ENCODE measurements at regions not wholly inside any gene's neighbourhood (a gene's known extent, or its start where the extent isn't known, plus 50 kb on each side); places are given as distances from the start of the nearest gene placed in this dataset.
"Not testable (repeated sequence)": the region's sequence is repeated elsewhere in the genome, so short reads cannot be mapped to it uniquely, and the experiment has no call there.

DNA sequence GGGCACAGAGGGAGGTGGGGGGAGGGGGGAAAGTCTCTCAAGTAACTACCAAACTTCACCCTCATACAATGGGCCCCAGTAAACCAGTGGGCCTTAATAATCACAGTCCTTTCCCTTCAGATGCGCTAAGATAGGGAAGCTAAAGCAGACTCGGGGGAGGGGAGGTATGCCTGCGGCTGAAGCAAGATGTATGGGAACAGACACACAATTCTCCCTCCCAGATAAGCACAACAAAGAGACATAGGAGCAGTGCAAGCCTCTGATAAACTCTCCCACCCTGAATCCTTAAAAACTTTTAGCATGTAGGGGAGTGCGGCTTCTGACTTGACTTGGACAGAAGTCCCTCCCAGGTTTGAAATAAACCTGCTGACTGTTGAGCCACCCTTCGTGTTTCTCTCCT is 54.7 kb downstream of the PROP1 start:
- DNase-seq: not testable (repeated sequence)

- peak; percentile 29 for DNase-seq
These were observed 56.5 kb downstream of the PROP1 start for GRCh38 chr5:177939246-177940171.

GRCh38 chr5:177938767-177939166 is 57.3 kb downstream of the PROP1 start:
- DNase-seq: not testable (repeated sequence)

DNA sequence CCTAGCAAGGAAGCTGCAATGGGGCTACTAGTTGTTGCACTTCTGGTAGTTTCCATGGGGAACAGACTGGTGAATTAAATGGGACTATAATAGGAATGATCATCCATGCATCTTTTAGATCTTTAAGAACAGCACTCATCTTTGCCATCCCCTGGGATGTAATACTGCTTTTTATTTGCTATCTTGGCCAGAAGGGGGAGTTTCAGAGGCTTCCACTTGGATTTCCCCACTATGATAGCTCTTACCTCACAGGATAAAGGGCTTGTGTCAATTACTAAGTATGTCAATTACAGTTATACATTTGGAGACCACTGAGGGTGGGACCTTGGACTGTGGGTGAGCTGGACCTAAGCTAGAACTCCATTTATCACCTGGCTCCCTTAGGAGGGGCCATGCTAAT is 61.8 kb downstream of the PROP1 start:
- not testable (repeated sequence) for DNase-seq

- not testable (repeated sequence) for DNase-seq
These were observed 65.6 kb downstream of the PROP1 start for GRCh38 chr5:177930269-177931022.

DNA sequence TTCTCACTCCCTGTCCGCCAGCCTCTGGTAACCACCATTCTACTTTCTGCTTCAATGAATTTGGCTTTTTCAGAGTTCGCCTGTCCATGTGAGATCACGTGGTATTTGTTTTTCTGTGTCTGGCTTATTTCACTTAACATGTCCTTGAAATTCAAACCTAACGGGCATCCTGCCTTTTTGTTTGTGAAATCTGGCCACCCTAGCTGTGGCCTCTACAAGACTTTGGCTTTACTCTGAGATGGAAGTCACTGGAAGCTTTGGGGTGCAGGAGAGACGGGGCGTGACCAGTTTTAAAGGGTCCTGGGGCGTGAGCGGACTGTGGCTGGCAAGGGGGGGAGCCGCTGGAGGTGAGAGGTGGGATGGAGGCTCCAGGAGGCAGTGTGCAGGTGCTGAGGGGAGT is 66.4 kb downstream of the PROP1 start:
- not testable (repeated sequence) for DNase-seq

GRCh38 chr5:177927500-177927899 is 68.5 kb downstream of the PROP1 start:
- not testable (repeated sequence) for DNase-seq

DNA sequence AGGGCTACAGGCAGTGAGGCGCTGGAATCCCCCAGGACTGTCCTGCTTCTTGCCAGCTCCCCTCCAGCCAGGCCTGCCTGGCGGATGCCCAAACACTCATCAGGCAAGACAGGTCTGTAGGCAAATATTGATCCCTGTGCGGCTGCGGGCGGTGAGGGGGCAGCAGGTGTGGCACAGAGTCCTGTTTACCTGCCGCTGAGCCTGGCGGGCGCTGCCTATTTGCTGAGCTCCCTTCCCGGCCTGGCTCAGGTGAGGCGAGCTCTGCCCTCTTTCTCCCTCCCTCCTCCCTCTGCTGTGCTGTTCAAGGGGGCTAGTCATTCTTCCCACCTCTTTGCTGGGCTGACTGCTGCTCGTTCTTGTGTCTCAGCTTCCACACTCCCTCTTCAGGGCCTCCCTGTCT is 71.5 kb downstream of the PROP1 start:
- not testable (repeated sequence) for DNase-seq

GRCh38 chr5:177923837-177924236 is 72.2 kb downstream of the PROP1 start:
- DNase-seq: not testable (repeated sequence)

- not testable (repeated sequence) for DNase-seq
These were observed 72.9 kb downstream of the PROP1 start for GRCh38 chr5:177923189-177923588.

- not testable (repeated sequence) for DNase-seq
These were observed 86.8 kb downstream of the PROP1 start for GRCh38 chr5:177909261-177909660.

DNA sequence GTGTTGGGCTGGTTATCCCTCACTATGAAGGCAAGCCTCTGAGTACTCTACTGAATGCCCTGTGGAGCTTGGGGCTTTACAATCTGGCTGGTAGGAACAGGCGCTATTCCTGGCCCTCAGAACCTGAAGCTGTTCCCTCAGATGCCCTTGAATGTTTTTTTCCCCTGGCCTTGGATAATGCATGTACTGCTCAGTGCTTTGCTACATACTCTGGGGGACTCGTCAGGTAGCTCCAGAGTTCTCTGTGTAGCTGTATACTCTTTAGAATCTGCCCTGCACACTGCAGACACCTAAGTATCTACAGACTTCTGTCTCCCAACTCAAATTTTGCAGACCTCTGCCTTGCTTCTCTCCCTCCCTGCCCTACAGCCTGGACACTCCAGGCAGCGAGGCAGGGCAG is 93.2 kb downstream of the PROP1 start:
- not testable (repeated sequence) for DNase-seq

DNA sequence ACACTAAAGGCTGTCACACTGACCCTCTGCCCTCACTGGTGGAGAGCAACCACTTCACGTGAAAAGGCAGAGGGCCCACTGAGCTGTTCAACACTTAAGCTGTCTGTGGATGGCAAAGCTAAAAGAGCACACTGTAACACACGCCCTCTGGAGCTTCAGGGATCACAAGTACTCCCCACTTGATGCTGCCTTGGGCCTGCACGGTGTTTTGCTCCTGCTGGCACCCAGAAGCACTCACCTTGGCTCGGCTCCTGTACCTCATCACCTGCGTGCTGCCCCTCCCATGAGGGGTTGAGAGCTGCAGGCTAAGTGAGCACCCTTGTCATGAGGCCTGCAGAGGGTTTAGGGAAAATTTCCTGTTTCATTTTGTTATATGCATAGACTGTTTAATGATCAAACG is 96.0 kb downstream of the PROP1 start:
- DNase-seq: not testable (repeated sequence)

DNA sequence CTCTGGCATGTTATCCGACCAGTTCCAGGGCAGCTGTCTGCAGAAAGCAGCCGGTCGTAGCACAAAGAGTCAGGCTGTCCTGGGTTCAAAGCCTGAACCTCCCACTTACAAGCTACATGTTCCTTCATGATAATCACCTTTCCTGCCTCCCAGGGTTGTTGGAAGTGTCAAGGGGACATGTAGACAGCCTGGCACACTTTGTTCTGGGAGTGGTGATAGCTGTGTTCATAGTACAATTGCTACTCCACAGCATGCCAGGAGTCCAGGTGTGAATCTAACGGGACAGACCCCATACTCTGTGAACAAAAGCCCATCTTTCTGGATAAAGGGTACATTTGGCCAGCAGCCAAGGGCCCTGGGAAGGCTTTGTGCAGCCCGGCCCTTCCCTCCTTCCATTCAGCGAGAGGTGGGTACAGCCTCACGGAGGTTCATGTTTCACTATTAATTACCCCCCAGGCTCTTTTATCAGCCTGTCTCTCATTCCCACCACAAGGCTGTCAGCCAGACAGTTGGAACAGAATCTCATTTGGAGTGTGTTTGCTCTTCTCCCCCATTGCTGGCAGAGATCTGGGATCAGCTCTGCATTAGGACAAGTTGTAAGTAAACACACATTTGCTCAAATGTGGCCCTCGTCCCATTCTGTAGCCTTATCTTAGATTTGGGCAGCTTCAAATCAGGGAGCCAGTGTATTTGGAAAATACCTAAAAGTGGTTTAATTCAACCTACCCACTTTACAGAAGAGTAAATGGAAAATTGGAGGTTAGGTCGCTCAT is 101.2 kb downstream of the PROP1 start:
- DNase-seq: not testable (repeated sequence)

- not testable (repeated sequence) for DNase-seq
These were observed 103.7 kb downstream of the PROP1 start for GRCh38 chr5:177892357-177892665.

DNA sequence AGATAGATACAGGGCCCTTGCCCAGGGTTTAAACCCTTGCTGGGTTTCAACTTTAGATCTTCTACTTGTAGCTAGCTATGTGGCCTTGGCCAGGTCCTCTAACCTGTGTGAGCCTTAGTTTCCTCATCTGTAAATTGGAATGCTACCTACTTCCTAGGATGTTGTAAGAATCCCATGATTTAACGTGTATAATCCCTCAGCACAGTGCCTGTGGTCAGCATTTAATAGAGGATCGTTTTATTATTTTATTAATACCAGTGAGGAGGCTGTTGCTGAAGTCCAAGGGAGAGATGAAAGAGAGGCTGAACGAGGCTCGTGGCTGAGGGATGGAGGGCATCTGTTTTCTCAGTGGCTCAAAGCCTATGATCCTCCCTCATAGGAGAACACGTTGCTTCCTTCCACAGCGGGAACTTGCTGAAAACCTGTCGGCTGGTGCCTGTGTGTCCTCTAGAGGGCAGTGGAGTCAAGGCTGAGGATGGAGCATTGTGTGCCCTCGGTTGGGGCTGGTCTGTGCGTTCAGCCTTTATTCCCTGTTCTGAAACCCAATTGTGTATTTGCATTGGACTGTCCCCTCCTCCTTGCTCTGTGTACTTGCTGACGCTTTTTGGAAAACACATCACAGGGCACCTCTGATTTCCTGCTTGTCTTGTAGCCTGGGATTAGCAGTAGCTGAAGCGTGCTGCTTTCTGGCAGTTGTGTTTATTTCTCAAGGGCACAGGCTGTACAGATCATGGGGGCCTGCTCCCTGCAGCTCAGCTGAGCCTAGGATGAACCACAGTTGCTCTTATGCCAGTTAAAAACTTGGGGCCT is 104.3 kb downstream of the PROP1 start:
- DNase-seq: not testable (repeated sequence)

DNA sequence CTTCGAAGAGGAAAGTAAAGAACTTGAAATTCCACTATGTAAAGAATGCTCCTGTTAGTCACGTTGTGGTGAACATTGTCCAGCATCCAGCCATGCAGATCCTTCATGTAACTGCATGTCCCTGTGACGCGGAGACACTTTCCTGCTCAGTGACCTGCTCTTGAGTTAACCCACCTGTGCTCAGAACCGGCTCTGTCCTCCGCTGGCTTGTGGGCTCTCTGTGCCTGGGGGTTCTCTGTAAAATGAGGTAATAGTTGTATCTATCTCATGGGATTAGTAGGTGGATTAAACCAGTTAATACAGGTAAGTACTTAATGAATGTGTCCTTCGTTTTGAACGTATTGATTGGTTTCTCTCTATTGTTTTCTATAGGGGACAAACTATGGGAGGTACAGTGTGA is 100.6 kb upstream of the FAM153A start:
- DNase-seq: not testable (repeated sequence)

GRCh38 chr5:177875900-177876238 is 93.2 kb upstream of the FAM153A start:
- DNase-seq: not testable (repeated sequence)

DNA sequence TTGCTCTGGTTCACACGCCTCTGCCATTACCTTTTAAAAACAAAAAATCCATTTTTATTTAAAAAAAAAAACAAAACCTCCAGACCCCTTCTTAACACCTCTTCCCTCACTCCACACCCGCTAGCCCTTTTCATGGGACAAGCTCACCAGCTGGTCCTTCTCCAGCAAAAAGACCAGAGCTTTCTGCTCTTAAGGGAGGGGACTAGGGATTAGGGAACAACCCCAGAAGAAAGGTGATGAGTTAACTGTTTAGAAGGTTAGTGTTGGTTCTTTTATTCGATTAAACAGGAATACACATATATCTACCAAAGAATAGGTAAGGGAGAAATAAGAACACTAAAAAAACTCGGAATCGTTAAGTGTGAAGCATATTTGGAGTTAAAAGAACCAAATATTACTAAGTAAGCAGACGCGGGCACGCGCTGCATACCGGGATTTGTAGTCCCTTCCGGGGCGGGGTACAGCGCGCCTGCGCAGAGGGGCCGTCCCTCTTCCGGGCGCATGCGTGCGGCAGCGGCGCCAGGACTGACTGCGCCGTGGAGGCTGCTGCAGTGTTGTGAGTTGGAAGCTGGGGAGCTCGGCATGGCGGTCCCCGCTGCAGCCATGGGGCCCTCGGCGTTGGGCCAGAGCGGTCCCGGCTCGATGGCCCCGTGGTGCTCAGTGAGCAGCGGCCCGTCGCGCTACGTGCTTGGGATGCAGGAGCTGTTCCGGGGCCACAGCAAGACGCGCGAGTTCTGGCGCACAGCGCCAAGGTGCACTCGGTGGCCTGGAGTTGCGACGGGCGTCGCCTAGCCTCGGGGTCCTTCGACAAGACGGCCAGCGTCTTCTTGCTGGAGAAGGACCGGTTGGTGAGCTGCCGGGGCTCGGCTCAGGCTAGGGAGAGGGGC is 92.6 kb upstream of the FAM153A start:
- DNase-seq: not testable (repeated sequence)

DNA sequence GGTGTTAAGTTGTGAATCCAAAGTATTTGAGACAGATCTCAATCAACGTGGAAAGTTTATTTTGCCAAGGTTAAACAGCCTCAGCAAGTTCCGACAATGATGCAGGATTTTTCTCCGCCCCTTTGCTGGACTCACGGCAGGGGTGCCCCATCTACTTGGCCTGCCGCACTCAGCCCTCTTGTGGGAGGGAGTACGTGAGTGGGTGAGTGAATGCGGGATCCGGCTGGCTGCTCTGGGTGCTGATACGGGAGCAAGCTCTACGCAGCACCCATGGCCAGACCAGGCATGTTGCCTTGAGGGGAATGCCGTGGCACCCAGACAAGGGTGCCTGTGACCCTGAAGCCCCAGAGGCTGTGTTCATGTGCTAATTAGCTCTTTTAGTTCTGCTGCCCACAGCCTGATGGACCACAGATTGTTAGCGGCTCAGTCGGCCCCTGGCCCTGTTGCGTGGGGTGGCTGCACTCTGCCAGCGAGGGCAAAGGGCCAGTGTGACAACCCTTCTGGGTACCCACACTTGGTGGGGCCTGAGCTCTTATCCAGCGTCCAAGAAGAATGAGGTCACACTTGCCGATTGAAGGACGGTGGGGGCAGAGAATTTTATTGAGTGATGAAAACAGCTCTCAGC is 81.2 kb upstream of the FAM153A start:
- DNase-seq: not testable (repeated sequence)

All from NCI-H748 treated with DMSO at 0.1 percent for 48 hours (cell line).